ENCODE measurements at regions not wholly inside any gene's neighbourhood (a gene's known extent, or its start where the extent isn't known, plus 50 kb on each side); places are given as distances from the start of the nearest gene placed in this dataset.
A peak's percentile ranks its signal among the peaks of the same experiment; 100 is the strongest.
"Not testable (repeated sequence)": the region's sequence is repeated elsewhere in the genome, so short reads cannot be mapped to it uniquely, and the experiment has no call there.

DNA sequence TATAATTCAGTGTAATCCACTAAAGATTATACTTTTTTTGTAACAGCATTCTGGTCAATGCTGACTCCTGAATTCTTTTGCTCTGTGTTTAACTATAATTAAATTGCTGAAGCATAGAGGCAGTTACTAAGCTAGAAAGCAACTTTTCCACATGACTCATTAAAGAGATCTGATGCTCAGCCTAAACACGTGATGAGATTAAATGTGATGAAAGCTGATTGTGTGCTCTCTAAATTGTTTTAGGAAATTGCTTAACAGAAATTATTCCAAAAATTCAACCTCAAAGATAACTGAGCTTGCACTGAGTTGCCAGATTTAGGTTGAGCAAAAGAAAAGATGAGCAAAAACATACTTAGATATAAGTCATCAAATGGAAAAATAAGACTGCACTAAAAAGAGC, 1033.6 kb downstream of the FAM181B start:
- no peak for DNase-seq

DNA sequence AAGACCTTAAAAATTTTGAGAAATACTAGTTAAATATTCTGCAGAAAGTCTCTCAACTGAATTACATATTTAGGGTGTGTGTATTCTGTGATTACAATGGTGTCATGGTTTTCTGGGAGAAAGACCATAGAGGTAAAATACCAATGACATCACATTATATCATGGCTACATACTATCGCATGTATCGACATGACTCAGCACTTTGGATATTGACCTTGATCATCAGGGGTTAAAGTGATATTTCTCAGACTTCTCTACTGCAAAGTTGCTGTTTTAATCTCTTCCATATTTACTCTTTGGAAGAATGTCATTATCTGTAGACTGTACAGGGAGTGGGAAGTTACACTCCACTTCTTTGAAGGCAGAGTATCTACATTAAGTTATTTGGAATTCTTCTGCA, 1046.6 kb downstream of the FAM181B start:
- DNase-seq = no peak

DNA sequence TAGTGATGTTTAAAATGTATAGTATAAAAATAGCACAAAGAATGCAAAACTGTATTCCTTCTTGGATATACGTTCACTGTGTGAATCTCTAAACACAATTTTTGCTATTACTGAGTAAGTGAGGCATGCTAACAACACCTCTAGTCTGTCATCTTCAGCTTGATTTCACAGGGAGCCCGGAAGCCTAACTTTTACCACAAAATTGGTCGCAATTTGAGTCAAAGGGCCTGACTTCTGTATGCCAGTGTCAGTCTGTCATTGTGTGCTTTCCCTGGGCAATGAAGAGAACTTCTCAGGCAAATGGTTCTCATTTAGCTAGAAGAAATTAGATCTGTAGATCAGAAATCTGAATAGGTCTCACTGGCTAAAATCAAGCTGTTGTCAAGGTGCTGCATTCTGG, 1059.5 kb downstream of the FAM181B start:
- no peak for DNase-seq

DNA sequence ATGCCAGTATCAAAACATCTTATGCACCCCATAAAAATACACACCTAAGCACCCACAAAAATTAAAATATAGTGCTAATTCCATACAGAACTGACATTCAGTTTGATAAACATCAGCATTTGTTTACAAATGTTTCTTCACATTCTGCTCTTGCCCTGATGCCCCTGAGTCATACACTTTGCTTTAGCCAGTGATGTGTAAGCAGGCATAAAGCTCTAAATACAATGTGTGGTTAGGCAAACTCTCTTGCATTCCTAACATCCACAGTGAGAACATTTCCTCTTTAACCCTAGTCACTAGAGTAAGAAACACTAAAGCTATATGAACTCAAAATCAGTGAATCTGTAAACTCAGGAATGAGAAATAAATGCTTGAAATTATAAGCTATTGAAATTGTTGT, 1060.7 kb downstream of the FAM181B start:
- DNase-seq = no peak

- DNase-seq = no peak
These were observed 1063.6 kb downstream of the FAM181B start for GRCh38 chr11:81669935-81670543.

DNA sequence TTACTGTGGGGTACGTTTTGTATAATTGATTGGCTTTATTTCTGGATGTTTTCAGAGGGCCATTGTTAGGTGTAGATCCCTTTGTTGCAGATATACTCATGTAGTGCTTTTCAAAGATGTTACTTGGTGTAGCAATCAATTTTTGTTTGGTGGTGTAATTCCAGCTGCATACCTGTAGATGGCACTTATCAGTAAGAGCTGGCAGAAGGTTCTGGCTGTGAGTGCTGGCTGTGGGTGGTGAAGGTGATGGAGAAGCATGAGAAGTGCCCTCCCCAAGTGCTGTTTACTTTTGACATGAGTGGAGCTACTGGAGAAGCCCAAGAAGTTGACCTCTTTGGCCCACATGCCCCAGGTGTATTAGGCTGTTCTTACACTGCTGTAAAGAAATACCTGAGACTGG, 1074.9 kb downstream of the FAM181B start:
- DNase-seq = no peak

GRCh38 chr11:81655351-81655750, 1078.3 kb downstream of the FAM181B start:
- no peak for DNase-seq

- no peak for DNase-seq
These were observed 1086.3 kb downstream of the FAM181B start for GRCh38 chr11:81647374-81647773.

- DNase-seq = peak; percentile 47
These were observed 1089.3 kb downstream of the FAM181B start for GRCh38 chr11:81644239-81644840.

DNA sequence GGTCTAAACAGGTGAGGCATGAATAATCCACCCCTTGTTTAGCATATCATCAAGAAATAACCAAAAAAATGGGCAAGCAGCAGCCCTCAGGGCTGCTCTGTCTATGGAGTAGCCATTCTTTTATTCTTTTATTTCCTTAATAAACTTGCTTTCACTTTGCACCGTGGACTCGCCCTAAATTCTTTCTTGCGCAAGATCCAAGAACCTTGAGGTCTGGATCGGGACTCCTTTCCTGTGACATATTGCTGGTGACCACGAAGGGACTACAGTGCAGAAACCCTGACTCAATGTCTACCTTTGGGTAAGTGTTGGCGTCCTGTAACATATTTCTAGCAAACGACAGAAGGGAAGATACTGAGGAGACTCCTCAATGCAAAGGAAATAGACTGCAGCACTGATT, 1099.2 kb downstream of the FAM181B start:
- no peak for DNase-seq

- DNase-seq = no peak
These were observed 1131.2 kb downstream of the FAM181B start for GRCh38 chr11:81602508-81602907.

DNA sequence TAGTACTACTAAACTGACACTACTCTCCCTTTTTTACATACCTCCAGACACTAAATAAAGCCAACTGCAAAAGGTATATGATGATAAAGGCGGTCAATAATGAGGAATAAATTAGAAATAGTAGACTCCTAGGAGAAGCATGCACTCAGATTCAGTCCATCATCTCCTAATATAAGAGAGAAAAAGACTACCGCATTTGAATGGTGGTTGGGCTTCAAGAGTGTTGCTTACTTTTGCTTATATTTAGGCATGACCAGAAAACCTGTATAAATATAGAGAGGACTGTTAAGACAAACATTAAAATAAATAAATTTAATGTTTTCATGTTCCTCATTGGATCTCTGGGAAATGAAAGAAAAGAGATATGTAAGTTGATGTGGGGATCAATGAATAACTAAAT, 1137.0 kb downstream of the FAM181B start:
- no peak for DNase-seq

DNA sequence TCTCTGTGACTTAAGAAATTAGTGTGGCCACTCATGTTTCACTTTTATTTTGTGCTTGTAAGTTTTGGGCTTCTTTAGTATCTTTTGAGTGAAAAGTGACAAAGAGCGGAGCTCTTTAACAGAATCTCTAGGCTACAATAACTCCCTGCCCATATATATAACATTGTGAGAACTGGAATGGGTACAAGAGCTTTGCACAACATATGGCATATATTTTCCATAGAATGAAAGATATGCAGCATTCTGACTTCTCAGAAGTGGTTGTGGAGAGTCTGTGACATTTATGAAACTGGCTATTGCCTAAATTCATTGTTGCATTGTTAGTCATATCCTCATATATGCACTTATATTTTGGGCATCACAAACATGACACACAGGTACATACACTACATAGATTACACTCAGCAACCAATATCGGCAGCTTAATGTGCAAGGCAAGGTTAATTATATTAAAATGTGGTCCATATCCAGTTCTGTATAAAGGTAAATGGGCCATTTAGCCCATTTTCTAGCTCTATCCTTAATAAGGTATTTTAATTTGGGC, 1148.2 kb downstream of the FAM181B start:
- DNase-seq = no peak

- no peak for DNase-seq
These were observed 1154.3 kb downstream of the FAM181B start for GRCh38 chr11:81579339-81579738.

DNA sequence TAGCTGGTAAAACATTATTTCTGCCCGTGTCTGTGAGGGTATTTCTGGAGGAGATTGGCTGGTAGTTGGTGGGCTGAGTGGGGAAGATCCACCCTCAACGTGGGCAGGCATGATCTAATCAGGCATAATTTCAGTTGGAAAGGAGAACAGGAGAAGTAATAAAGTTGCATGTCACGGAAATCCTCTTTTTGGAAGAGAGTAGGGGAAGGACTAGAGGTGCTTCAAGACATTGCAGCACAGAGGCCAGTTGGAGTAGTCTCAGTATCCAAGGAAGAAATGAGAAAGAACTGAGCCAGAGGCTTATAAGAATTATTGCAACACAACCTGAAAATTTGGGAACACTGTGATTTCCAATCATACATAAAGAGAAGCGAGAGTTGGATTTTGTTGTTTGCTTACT, 1155.1 kb downstream of the FAM181B start:
- no peak for DNase-seq

GRCh38 chr11:81574301-81574700, 1159.4 kb downstream of the FAM181B start:
- DNase-seq = no peak

- DNase-seq = no peak
These were observed 1160.3 kb downstream of the FAM181B start for GRCh38 chr11:81573367-81573766.

- DNase-seq = no peak
These were observed 1163.0 kb downstream of the FAM181B start for GRCh38 chr11:81570669-81571068.

DNA sequence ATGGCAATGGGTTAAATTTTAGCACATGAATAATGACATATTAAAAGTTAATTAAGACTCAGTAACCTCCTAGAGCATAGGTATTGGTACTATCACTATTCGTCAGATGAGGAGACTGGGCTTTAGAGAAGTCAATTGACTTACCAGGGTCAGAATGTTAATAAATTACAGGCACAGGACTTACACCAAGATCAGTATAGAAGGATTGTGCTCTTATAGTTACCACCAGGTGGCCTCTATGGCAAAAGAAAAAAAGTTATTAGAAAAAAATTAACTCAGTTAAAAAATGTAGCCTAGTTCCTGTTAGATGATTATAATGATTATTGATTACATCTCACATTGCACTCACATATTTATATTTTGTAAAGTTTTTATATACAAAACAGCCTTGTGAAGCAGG, 1163.7 kb downstream of the FAM181B start:
- DNase-seq = no peak

GRCh38 chr11:81568918-81569317, 1164.7 kb downstream of the FAM181B start:
- no peak for DNase-seq

DNA sequence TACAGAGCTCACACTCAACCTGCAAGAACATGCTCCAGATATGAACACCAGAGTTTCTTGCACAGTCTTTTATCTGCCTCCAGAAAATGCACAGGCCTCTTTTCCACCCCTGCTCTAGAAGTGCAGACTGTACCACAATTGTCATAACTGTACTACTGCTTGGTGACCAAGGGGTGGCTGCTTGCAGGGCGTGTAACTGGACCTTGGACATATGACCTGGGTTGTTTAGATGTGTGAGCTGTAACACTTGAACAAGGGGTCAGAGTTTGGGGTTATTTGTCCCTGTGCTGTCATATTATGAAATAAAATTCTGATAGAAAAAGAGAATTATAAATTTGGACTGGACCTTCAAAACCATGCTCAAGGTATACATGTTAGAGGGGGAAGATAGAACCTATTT, 1185.5 kb downstream of the FAM181B start:
- no peak for DNase-seq

- not testable (repeated sequence) for DNase-seq
These were observed 1193.9 kb downstream of the FAM181B start for GRCh38 chr11:81539806-81540205.

DNA sequence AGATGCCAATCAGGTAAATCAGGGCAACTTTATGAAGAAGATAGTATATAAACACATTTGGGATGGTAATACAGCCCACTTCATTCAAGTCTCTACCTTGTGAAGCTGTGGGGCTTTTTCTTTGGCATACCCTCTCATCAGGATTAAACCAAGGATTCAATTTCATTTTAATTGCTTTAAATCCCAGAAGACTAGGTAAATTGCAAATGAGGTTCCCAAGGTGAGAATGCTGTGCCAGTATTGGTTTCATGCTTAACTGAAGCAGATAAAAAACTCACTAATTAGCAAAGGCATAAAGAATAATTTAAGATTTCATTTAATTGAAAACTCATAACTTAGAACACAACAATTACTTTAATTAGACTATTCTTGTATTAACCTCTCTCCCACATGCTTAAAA, 1218.1 kb downstream of the FAM181B start:
- DNase-seq = no peak

GRCh38 chr11:81497202-81497804, 1236.4 kb downstream of the FAM181B start:
- peak; percentile 41 for DNase-seq

Measured in retina (tissue), 1 donor.